CD4-positive, alpha-beta T cell (primary cell): ENCODE measurements at regions not wholly inside any gene's neighbourhood (a gene's known extent, or its start where the extent isn't known, plus 50 kb on each side); places are given as distances from the start of the nearest gene placed in this dataset.

Source experiments
- ATAC-seq: fragments of 200-7000 bp; cut with Tn5 transposase; one replicate; pipeline ENCODE4 v1.10.0; 2022; ENCODE audit warnings: mild to moderate bottlenecking; ENCODE audit not compliant: poor library complexity
- CTCF ChIA-PET: fragments of 350-600 bp; sonication (Branson Sonifier 250); formaldehyde crosslinking; loops from one replicate; lab custom pipeline; 2021; ENCODE audit warnings: antibody characterized with exemption, inconsistent platforms; lab: Charles Lee
- POLR2A ChIA-PET: fragments of 350-600 bp; sonication (Branson Sonifier 250); formaldehyde crosslinking; loops from one replicate; lab custom pipeline; 2021; ENCODE audit warnings: antibody characterized with exemption, inconsistent platforms; lab: Charles Lee
- DNase-seq, 14 experiments: peaks; one replicate each; pipeline ENCODE4 v3.0.0-alpha.2; 2013 to 2020; ENCODE audit warnings: mixed read lengths in 2 of 14
- H3K27ac ChIP-seq, 2 donors: one replicate each; pipeline versions ENCODE4 v1.5.1 to v1.7.0; 2013; ENCODE audit warnings: low read length in 2 of 2, low read depth in 1 of 2, mild to moderate bottlenecking in 1 of 2
- H3K27me3 ChIP-seq, 2 experiments: 1 replicate in 1 of 2; 2 replicates in 1 of 2; pipeline versions ENCODE4 v1.6.1 to v1.7.0; 2013; ENCODE audit warnings: low read length in 2 of 2, control low read depth in 1 of 2, mild to moderate bottlenecking in 1 of 2, moderate library complexity in 1 of 2; ENCODE audit not compliant: insufficient read depth in 2 of 2, control insufficient read depth in 1 of 2
- H3K36me3 ChIP-seq: one replicate; pipeline ENCODE4 v1.6.1; 2013; ENCODE audit warnings: low read length, control low read depth; ENCODE audit not compliant: insufficient read depth
- H3K4me1 ChIP-seq: one replicate; pipeline ENCODE4 v1.6.1; 2013; ENCODE audit warnings: low read length, control low read depth; ENCODE audit not compliant: insufficient read depth
- H3K4me3 ChIP-seq: one replicate; pipeline ENCODE4 v1.5.1; 2013; ENCODE audit warnings: mild to moderate bottlenecking, low read length, moderate library complexity
- H3K9me3 ChIP-seq, 2 experiments: 1 replicate in 1 of 2; 2 replicates in 1 of 2; pipeline versions ENCODE4 v1.6.1 to v1.7.0; 2013; ENCODE audit warnings: low read length in 2 of 2, mild to moderate bottlenecking in 2 of 2, control low read depth in 1 of 2, moderate library complexity in 1 of 2; ENCODE audit not compliant: control insufficient read depth in 1 of 2, insufficient read depth in 1 of 2
- H3K27ac Mint-ChIP-seq: one replicate; pipeline ENCODE4 v1.8.0; 2020; ENCODE audit warnings: mixed read lengths
- H3K27me3 Mint-ChIP-seq: one replicate; pipeline ENCODE4 v1.8.0; 2021; ENCODE audit warnings: mixed read lengths
- H3K36me3 Mint-ChIP-seq: one replicate; pipeline ENCODE4 v1.8.0; 2021; ENCODE audit warnings: low read depth, mixed read lengths
- H3K4me1 Mint-ChIP-seq: one replicate; pipeline ENCODE4 v1.8.0; 2021; ENCODE audit warnings: low read depth, mixed read lengths
- H3K4me3 Mint-ChIP-seq: one replicate; pipeline ENCODE4 v1.8.0; 2020; ENCODE audit warnings: mild to moderate bottlenecking, mixed read lengths
- H3K9me3 Mint-ChIP-seq: one replicate; pipeline ENCODE4 v1.8.0; 2020; ENCODE audit warnings: mixed read lengths
- intact Hi-C, 2 experiments: fragments of 100-400 bp; cut with DNase I in 1 of 2; cut with micrococcal nuclease in 1 of 2; formaldehyde crosslinking; loops; one replicate each; pipeline versions ENCODE4 v1.15.1 to v1.9.0; 2023 to 2025; cut with DNase I, micrococcal nuclease
- TF ChIP-seq, protein P1 (sequence below): fragments of 200-600 bp; IDR thresholded peaks from one replicate; pipeline ENCODE4 v1.8.0; 2022; ENCODE audit warnings: antibody characterized with exemption, mild to moderate bottlenecking

DNA sequence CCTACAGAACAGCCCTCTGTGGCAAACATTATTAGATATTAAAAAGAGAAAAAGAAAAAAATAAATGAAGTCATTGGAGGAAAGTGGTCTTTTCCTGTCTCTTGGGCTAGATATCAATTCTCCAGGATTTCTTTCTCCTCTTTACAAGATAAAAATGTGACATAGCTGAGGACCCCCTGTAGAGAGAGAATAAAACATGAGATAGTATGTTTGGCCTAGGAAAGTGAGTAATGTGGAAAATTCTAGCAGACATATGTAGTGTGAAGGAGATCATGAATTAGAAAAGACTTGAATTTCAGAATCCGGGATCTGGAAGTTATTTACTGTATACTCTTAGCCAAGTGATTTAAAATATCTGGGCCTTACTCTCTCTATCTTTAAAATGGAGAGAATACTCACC, 823.1 kb downstream of the TLR4 start:
- Mint-ChIP-seq H3K4me1 (no peaks in the 10 kb centered on the region), H3K36me3 (no peaks in the 10 kb centered on the region), H3K27ac (no peak overlapping the region), H3K9me3 (no peaks in the 10 kb centered on the region), H3K27me3 (no peaks in the 10 kb centered on the region), H3K4me3 (no peak overlapping the region)
- Histone ChIP-seq H3K4me3 (no peak overlapping the region), H3K9me3 (no peaks in the 10 kb centered on the region), H3K4me1 (no peaks in the 10 kb centered on the region), H3K36me3 (no peaks in the 10 kb centered on the region), H3K27ac (no peak overlapping the region), H3K27me3 (no peaks in the 10 kb centered on the region)
- intact Hi-C loops: no loop called here
- ATAC-seq (no peak), DNase-seq (no peak)
- CTCF ChIA-PET: no interaction called here
- POLR2A ChIA-PET: no interaction called here
- TF ChIP-seq, protein P1, sequence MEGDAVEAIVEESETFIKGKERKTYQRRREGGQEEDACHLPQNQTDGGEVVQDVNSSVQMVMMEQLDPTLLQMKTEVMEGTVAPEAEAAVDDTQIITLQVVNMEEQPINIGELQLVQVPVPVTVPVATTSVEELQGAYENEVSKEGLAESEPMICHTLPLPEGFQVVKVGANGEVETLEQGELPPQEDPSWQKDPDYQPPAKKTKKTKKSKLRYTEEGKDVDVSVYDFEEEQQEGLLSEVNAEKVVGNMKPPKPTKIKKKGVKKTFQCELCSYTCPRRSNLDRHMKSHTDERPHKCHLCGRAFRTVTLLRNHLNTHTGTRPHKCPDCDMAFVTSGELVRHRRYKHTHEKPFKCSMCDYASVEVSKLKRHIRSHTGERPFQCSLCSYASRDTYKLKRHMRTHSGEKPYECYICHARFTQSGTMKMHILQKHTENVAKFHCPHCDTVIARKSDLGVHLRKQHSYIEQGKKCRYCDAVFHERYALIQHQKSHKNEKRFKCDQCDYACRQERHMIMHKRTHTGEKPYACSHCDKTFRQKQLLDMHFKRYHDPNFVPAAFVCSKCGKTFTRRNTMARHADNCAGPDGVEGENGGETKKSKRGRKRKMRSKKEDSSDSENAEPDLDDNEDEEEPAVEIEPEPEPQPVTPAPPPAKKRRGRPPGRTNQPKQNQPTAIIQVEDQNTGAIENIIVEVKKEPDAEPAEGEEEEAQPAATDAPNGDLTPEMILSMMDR: no peak

DNA sequence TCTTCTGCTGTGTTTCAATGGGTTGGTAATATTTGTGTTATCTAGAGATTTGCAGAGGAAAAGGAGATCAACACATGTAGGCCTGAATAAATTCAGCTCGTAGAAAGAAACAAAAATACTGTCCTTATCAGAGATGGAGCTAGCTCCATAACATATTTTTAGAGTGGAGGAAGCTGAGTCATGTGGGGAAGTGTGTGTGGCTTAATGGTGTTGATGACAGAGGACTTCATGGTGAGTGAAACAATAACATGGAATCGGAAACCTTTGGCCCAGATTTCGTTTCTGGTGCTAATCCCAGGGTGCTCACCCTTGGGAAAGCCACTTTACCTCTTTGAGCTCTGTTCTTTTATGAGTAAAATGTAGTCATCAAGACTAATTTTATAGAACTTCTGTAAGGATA, 825.0 kb downstream of the TLR4 start:
- ATAC-seq: no peak
- no peak for DNase-seq
- Mint-ChIP-seq H3K4me1 (no peaks in the 10 kb centered on the region), H3K9me3 (no peaks in the 10 kb centered on the region), H3K4me3 (no peak overlapping the region), H3K27ac (no peak overlapping the region), H3K36me3 (no peaks in the 10 kb centered on the region), H3K27me3 (no peaks in the 10 kb centered on the region)
- H3K27me3 ChIP-seq: no peaks in the 10 kb centered on the region
- H3K9me3 ChIP-seq: no peaks in the 10 kb centered on the region
- POLR2A ChIA-PET: no interaction called here
- intact Hi-C loops: no loop called here
- TF ChIP-seq, protein P1: no peak
- no peak overlapping the region for H3K27ac ChIP-seq
- H3K4me1 ChIP-seq: no peaks in the 10 kb centered on the region
- H3K36me3 ChIP-seq: no peaks in the 10 kb centered on the region
- CTCF ChIA-PET: no interaction called here
- no peak overlapping the region for H3K4me3 ChIP-seq

DNA sequence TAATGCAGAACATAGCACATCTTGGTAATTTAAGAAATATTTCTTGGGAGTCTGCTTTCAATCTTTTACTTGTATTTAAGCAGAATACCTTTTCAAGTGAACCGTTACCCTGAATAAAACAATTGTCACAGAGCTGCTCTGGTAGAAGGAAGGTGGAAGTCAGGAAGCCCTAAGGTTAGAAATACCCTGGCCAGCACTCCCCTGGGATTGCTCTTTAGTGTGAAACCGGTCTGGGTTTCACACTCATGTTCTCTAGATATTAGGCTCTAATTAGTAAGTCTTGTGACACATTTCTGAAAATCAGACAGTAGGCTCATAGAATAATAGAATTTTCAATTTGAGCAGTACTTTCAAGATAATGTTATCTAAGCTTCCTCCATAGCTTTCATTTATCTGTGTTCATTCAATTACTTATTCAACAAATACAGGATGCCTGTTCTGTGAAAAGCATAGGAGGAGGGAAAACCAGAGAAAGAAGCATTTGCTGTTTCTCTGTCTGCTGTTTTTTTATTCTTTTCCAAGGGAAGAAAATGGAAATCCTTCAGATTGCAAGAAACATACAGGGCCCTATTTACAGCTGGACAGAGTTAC, 825.5 kb downstream of the TLR4 start:
- Histone ChIP-seq H3K36me3 (no peaks in the 10 kb centered on the region), H3K9me3 (no peaks in the 10 kb centered on the region), H3K4me3 (no peak overlapping the region), H3K27me3 (no peaks in the 10 kb centered on the region), H3K27ac (no peak overlapping the region), H3K4me1 (no peaks in the 10 kb centered on the region)
- H3K27ac Mint-ChIP-seq: no peak overlapping the region
- H3K27me3 Mint-ChIP-seq: no peaks in the 10 kb centered on the region
- H3K4me1 Mint-ChIP-seq: no peaks in the 10 kb centered on the region
- no peak for DNase-seq
- no peak overlapping the region for H3K4me3 Mint-ChIP-seq
- ATAC-seq: no peak
- ChIA-PET CTCF (no interaction called here), POLR2A (no interaction called here)
- no peaks in the 10 kb centered on the region for H3K9me3 Mint-ChIP-seq
- intact Hi-C loops: no loop called here
- TF ChIP-seq, protein P1: no peak
- no peaks in the 10 kb centered on the region for H3K36me3 Mint-ChIP-seq
